ENCODE measurements at regions not wholly inside any gene's neighbourhood (a gene's known extent, or its start where the extent isn't known, plus 50 kb on each side); places are given as distances from the start of the nearest gene placed in this dataset.
A peak's percentile ranks its signal among the peaks of the same experiment; 100 is the strongest.
"Not testable (repeated sequence)": the region's sequence is repeated elsewhere in the genome, so short reads cannot be mapped to it uniquely, and the experiment has no call there.

DNA sequence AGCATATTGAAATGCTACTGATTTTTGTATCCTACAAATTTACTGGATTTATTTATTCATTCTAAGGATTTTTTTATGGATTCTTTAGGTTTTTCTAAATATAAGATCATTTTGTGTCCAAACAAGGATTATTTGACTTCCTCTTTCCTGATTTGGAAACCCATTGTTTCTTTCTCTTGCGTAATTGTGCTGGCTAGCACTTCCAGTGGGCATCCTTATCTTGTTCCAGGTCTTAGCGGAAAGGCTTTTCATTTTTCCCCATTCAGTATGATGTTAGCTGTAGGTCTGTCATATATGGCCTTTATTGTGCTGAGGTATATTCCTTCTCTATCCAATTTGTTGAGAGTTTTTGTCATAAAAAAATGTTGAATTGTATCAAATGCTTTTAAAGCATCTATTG, 57.2 kb upstream of the RHOJ start:
- no peak for DNase-seq (ENCODE audit: low read depth)

DNA sequence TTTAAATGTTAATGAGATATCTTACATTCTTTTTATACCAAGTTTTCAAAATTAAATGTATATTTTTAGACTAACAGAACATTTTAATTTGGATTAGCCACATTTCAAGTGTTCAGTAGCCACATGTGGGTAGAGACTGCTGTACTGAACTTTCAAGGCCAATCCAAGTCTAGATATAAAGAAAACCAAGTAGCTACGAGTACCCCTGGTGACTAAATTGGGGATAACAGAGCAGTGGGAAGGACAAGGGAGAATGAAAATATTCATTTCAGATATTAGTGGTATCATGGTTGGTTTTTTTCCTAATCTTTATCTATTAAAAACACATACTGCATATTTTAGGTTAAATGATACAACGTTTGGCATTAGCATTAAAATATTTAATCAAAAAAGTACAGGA, 69.4 kb upstream of the RHOJ start:
- DNase-seq (ENCODE audit: low read depth) = peak; percentile 15

DNA sequence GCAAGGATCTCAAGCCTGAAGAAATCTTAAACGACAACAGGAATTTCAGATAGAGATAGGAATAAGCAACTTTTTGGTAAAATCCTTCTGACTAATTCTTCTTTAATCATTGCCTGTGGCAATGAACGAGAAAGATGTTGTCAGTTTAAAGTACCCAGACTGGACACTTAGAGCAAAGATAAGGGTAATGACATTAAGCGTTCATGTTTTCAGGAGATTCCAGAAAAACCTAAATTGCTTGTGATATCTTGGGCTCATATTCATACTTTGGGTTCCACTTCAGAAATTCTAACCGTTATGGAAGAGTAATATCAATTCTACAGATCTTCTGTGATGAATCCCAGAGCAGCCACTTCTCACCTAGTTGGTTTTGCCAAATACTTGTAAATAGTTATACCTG, 73.7 kb upstream of the RHOJ start:
- no peak for DNase-seq (ENCODE audit: low read depth)

- DNase-seq (ENCODE audit: low read depth) = not testable (repeated sequence)
Measured at GRCh38 chr14:63106487-63106886, 61.2 kb upstream of the KCNH5 start.

DNA sequence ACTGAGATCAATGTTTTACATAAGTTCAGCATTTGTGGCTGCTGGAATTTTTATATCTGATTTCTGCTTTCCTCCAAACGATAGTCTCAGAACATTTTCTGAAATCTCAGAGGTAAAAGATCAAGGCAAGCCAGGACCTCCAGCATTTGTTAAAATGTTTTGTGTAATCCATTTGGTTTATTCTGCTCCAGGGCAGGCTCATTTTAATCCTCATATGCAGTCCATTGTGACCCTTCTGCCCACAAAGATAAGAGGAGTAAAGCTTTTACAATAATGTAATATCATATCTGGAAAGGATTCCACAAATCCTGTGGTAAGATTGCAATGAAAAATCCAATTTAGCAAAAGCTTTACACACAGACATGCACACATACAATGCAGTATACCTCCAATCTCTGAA, 55.3 kb upstream of the KCNH5 start:
- no peak for DNase-seq (ENCODE audit: low read depth)

GRCh38 chr14:63096186-63096585, 50.9 kb upstream of the KCNH5 start:
- no peak for DNase-seq (ENCODE audit: low read depth)
